Effector memory CD4-positive, alpha-beta T cell (primary cell): ENCODE measurements at regions not wholly inside any gene's neighbourhood (a gene's known extent, or its start where the extent isn't known, plus 50 kb on each side); places are given as distances from the start of the nearest gene placed in this dataset.

Experiments
- DNase-seq, 3 donors: peaks; one replicate each; pipeline ENCODE4 v3.0.0-alpha.2; 2020
- H3K27ac ChIP-seq: 2 replicates; pipeline ENCODE4 v1.7.0; 2013; ENCODE audit warnings: mild to moderate bottlenecking, low read length, moderate library complexity; ENCODE audit not compliant: insufficient read depth, poor library complexity, severe bottlenecking
- H3K27me3 ChIP-seq: replicated peaks from 2 replicates; pipeline ENCODE4 v1.7.0; 2013; ENCODE audit warnings: mild to moderate bottlenecking, low read length; ENCODE audit not compliant: insufficient read depth, control insufficient read depth, poor library complexity, severe bottlenecking
- H3K36me3 ChIP-seq: 2 replicates; pipeline ENCODE4 v1.7.0; 2013; ENCODE audit warnings: mild to moderate bottlenecking, low read length, moderate library complexity; ENCODE audit not compliant: control insufficient read depth, insufficient read depth
- H3K4me1 ChIP-seq: 2 replicates; pipeline ENCODE4 v1.7.0; 2013; ENCODE audit warnings: low read length, mild to moderate bottlenecking; ENCODE audit not compliant: control insufficient read depth, insufficient read depth, poor library complexity, severe bottlenecking
- H3K4me3 ChIP-seq: 2 replicates; pipeline ENCODE4 v1.7.0; 2013; ENCODE audit warnings: low read length, low read depth, mild to moderate bottlenecking; ENCODE audit not compliant: insufficient read depth, poor library complexity, severe bottlenecking
- H3K9me3 ChIP-seq: 2 replicates; pipeline ENCODE4 v1.7.0; 2013; ENCODE audit warnings: mild to moderate bottlenecking, low read length, moderate library complexity; ENCODE audit not compliant: control insufficient read depth

- Histone ChIP-seq H3K27me3 (no peaks in the 10 kb centered on the region), H3K36me3 (no peaks in the 10 kb centered on the region), H3K27ac (no peak overlapping the region), H3K9me3 (peaks cover 52% of the 10 kb centered on the region), H3K4me3 (no peak overlapping the region), H3K4me1 (no peaks in the 10 kb centered on the region)
- no peak for DNase-seq
Measured at GRCh38 chr19:27765912-27766725, 1446.8 kb downstream of the UQCRFS1 start.

- no peaks in the 10 kb centered on the region for H3K36me3 ChIP-seq
- H3K9me3 ChIP-seq: peaks cover 56% of the 10 kb centered on the region
- no peak overlapping the region for H3K4me3 ChIP-seq
- H3K27ac ChIP-seq: no peak overlapping the region
- no peak for DNase-seq
- H3K27me3 ChIP-seq: no peaks in the 10 kb centered on the region
- no peaks in the 10 kb centered on the region for H3K4me1 ChIP-seq
Measured at GRCh38 chr19:27765397-27765796, 1447.6 kb downstream of the UQCRFS1 start.

GRCh38 chr19:27764186-27764804 lies 1448.7 kb downstream of the UQCRFS1 start:
- H3K4me3 ChIP-seq: no peak overlapping the region
- no peaks in the 10 kb centered on the region for H3K27me3 ChIP-seq
- no peaks in the 10 kb centered on the region for H3K4me1 ChIP-seq
- no peak for DNase-seq
- H3K27ac ChIP-seq: no peak overlapping the region
- H3K9me3 ChIP-seq: peaks cover 52% of the 10 kb centered on the region
- no peaks in the 10 kb centered on the region for H3K36me3 ChIP-seq

GRCh38 chr19:27762933-27763332 lies 1450.0 kb downstream of the UQCRFS1 start:
- H3K27me3 ChIP-seq: no peaks in the 10 kb centered on the region
- DNase-seq: no peak

GRCh38 chr19:27759896-27760295 lies 1453.1 kb downstream of the UQCRFS1 start:
- Histone ChIP-seq H3K27me3 (no peaks in the 10 kb centered on the region), H3K4me3 (no peak overlapping the region), H3K36me3 (no peaks in the 10 kb centered on the region), H3K9me3 (peaks cover 11% of the 10 kb centered on the region), H3K27ac (no peak overlapping the region), H3K4me1 (no peaks in the 10 kb centered on the region)
- DNase-seq: no peak

More at GRCh38 chr19:27762933-27763332, 1450.0 kb downstream of the UQCRFS1 start:
- peaks cover 40% of the 10 kb centered on the region for H3K9me3 ChIP-seq
- H3K4me3 ChIP-seq: no peak overlapping the region
- no peak overlapping the region for H3K27ac ChIP-seq
- H3K4me1 ChIP-seq: no peaks in the 10 kb centered on the region
- H3K36me3 ChIP-seq: no peaks in the 10 kb centered on the region

- no peak for DNase-seq
- peaks cover 8% of the 10 kb centered on the region for H3K9me3 ChIP-seq
Measured at GRCh38 chr19:27758626-27759505, 1454.1 kb downstream of the UQCRFS1 start.

GRCh38 chr19:27754700-27755099 lies 1458.3 kb downstream of the UQCRFS1 start:
- Histone ChIP-seq H3K4me1 (no peaks in the 10 kb centered on the region), H3K36me3 (no peaks in the 10 kb centered on the region), H3K9me3 (no peaks in the 10 kb centered on the region), H3K27me3 (no peaks in the 10 kb centered on the region), H3K27ac (no peak overlapping the region), H3K4me3 (no peak overlapping the region)
- DNase-seq: no peak

More at GRCh38 chr19:27758626-27759505, 1454.1 kb downstream of the UQCRFS1 start:
- no peak overlapping the region for H3K4me3 ChIP-seq
- H3K4me1 ChIP-seq: no peaks in the 10 kb centered on the region
- H3K27ac ChIP-seq: no peak overlapping the region
- no peaks in the 10 kb centered on the region for H3K27me3 ChIP-seq
- H3K36me3 ChIP-seq: no peaks in the 10 kb centered on the region

- Histone ChIP-seq H3K4me1 (no peaks in the 10 kb centered on the region), H3K27me3 (no peaks in the 10 kb centered on the region), H3K4me3 (no peak overlapping the region), H3K36me3 (no peaks in the 10 kb centered on the region), H3K27ac (no peak overlapping the region), H3K9me3 (no peaks in the 10 kb centered on the region)
- DNase-seq: no peak
Measured at GRCh38 chr19:27753622-27754021, 1459.3 kb downstream of the UQCRFS1 start.

GRCh38 chr19:27752530-27753184 lies 1460.3 kb downstream of the UQCRFS1 start:
- Histone ChIP-seq H3K27me3 (no peaks in the 10 kb centered on the region), H3K4me3 (no peak overlapping the region), H3K9me3 (no peaks in the 10 kb centered on the region), H3K27ac (no peak overlapping the region), H3K4me1 (no peaks in the 10 kb centered on the region), H3K36me3 (no peaks in the 10 kb centered on the region)
- no peak for DNase-seq
